Neural progenitor cell (in vitro differentiated cells): ENCODE measurements at regions not wholly inside any gene's neighbourhood (a gene's known extent, or its start where the extent isn't known, plus 50 kb on each side); places are given as distances from the start of the nearest gene placed in this dataset.
A peak's percentile ranks its signal among the peaks of the same experiment; 100 is the strongest.

Source experiments
- CTCF ChIP-seq: fragments of 200-600 bp; sonication (generic); IDR thresholded peaks from 2 replicates; pipeline ENCODE4 v1.5.1; 2017; ENCODE audit warnings: antibody characterized with exemption, mild to moderate bottlenecking
- EZH2 ChIP-seq: fragments of 200-600 bp; sonication (generic); IDR thresholded peaks from 2 replicates; pipeline ENCODE4 v1.6.1; 2017; ENCODE audit warnings: antibody characterized with exemption, mild to moderate bottlenecking, moderate library complexity
- EZH2phosphoT487 ChIP-seq: fragments of 200-600 bp; sonication (generic); IDR thresholded peaks from 2 replicates; pipeline ENCODE4 v1.6.1; 2017; ENCODE audit warnings: antibody characterized with exemption

GRCh38 chr11:37230865-37231264 is 632.8 kb upstream of the RAG2 start:
- TF ChIP-seq CTCF (peak; percentile 36), EZH2 (no peak), EZH2phosphoT487 (no peak)
